ENCODE measurements at regions not wholly inside any gene's neighbourhood (a gene's known extent, or its start where the extent isn't known, plus 50 kb on each side); places are given as distances from the start of the nearest gene placed in this dataset.

DNA sequence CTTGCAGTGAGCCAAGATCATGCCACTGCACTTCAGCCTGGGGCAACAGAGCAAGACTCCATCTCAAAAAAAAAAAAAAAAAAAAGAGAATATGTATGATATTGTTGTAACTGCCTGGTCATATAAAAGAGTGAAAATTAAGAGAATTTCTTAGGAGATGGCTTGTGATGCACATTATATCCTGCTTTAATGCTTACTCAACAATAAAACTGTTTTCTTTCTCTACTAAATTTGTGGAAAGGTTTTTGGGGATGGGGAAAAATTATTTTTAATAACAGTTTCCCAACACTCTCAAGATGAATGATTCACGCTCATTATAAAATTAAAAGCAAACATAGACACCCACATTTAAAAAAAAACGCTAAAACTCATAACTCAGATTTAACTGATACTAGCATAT lies 1163.0 kb downstream of the SI start:
- DNase-seq (ENCODE audit: low spot score): no peak
- in situ Hi-C loops (cut with MboI; ENCODE audit: low sequenced_read_pairs, unreplicated experiment): no loop called here
- TF ChIP-seq CTCF (IDR thresholded peaks at IDR 0.05; ENCODE audit: borderline replicate concordance, control extremely low read depth, extremely low read depth, insufficient read depth, missing control alignments): no peak

DNA sequence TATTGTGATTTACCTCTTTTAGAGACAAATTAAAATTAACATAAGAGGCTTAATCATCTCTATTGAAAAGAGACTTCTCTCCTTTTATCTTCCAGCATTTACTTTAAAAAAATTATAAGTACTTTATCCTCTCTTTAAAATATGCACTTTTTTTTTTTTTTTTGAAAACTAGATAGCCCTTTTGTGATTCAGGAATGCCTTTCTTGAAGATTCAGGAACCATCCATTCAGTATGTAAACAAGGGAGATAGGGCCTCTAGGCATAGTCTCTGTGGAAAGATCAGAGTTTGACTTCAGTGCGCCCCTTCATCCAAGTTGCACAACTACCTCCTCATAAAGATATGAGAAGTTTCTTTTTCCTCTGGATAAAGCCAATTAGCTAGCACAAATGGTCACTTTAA lies 1163.7 kb downstream of the SI start:
- no peak for DNase-seq (ENCODE audit: low spot score)
- TF ChIP-seq CTCF (IDR thresholded peaks at IDR 0.05; ENCODE audit: borderline replicate concordance, control extremely low read depth, extremely low read depth, insufficient read depth, missing control alignments): no peak
- in situ Hi-C loops (cut with MboI; ENCODE audit: low sequenced_read_pairs, unreplicated experiment): no loop called here

DNA sequence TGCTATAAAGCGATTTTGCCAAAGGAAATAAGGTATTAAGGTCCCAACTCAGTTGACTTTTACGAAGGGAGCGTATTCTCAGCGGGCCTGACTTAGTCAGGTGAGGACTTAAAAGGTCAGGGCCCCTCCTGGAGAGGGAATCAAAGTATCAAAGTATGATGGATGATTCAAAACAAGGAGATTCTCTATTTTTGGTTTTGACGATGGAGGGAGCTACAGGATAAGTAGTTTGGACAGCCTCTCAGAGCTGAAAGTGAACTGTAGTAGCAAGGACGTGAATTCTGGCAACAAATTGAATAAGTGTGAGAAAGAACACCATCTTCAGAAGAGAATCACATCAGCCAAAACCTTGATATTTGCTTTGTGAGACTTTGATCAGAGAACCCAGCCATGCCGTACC lies 1186.5 kb downstream of the SI start:
- DNase-seq (ENCODE audit: low spot score): no peak
- no peak for TF ChIP-seq CTCF (IDR thresholded peaks at IDR 0.05; ENCODE audit: borderline replicate concordance, control extremely low read depth, extremely low read depth, insufficient read depth, missing control alignments)
- in situ Hi-C loops (cut with MboI; ENCODE audit: low sequenced_read_pairs, unreplicated experiment): no loop called here

DNA sequence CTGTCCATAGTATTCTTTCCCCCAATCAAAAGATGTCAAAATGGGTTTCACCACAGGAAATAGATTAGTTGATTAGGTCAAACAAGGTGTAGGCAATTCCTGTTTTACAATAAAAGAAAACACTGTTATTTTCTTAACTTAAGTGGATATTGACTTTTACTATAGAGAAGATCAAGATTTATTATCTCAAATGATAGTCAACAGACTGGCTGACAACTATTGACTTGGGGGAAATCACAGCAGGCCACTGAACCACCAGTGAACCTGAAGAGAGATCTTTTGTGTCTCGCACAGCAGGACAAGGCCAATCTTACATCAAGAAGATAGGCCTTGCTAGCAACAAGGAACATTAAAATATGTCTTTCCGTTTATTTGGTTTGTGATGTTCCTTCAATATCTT lies 1187.6 kb downstream of the SI start:
- no peak for DNase-seq (ENCODE audit: low spot score)
- TF ChIP-seq CTCF (IDR thresholded peaks at IDR 0.05; ENCODE audit: borderline replicate concordance, control extremely low read depth, extremely low read depth, insufficient read depth, missing control alignments): no peak
- in situ Hi-C loops (cut with MboI; ENCODE audit: low sequenced_read_pairs, unreplicated experiment): no loop called here

GRCh38 chr3:163879172-163879571 lies 1199.1 kb downstream of the SI start:
- no peak for DNase-seq (ENCODE audit: low spot score)
- no peak for TF ChIP-seq CTCF (IDR thresholded peaks at IDR 0.05; ENCODE audit: borderline replicate concordance, control extremely low read depth, extremely low read depth, insufficient read depth, missing control alignments)
- in situ Hi-C loops (cut with MboI; ENCODE audit: low sequenced_read_pairs, unreplicated experiment): no loop called here

DNA sequence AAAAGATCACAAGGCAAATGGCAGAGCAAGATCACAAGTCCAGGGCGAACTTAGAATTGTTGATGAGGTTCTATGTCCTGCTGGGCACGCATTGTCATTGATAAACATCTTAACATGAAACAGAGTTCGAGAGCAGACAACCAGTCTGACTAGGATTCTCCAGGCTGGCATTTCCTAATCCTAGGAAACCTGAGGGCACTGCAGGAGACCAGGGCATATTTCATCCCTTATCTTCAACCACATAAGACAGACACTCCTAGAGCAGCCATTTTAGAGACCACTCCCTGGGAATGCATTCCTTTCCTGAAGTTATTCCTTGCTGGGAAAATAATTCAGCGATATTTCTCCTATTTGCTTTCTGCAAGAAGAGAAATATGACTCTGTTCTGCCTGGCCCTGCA lies 1199.9 kb downstream of the SI start:
- DNase-seq (ENCODE audit: low spot score): no peak
- in situ Hi-C loops (cut with MboI; ENCODE audit: low sequenced_read_pairs, unreplicated experiment): no loop called here
- no peak for TF ChIP-seq CTCF (IDR thresholded peaks at IDR 0.05; ENCODE audit: borderline replicate concordance, control extremely low read depth, extremely low read depth, insufficient read depth, missing control alignments)

GRCh38 chr3:163877805-163878204 lies 1200.5 kb downstream of the SI start:
- in situ Hi-C loops (cut with MboI; ENCODE audit: low sequenced_read_pairs, unreplicated experiment): no loop called here
- DNase-seq (ENCODE audit: low spot score): no peak
- TF ChIP-seq CTCF (IDR thresholded peaks at IDR 0.05; ENCODE audit: borderline replicate concordance, control extremely low read depth, extremely low read depth, insufficient read depth, missing control alignments): no peak
